GM18517 (cell line): ENCODE measurements at regions not wholly inside any gene's neighbourhood (a gene's known extent, or its start where the extent isn't known, plus 50 kb on each side); places are given as distances from the start of the nearest gene placed in this dataset.
A peak's percentile ranks its signal among the peaks of the same experiment; 100 is the strongest.
"Not testable (repeated sequence)": the region's sequence is repeated elsewhere in the genome, so short reads cannot be mapped to it uniquely, and the experiment has no call there.

Source experiments
- ATAC-seq: cut with Tn5 transposase; IDR thresholded peaks from one replicate; pipeline ENCODE4 v1.9.1; 2021; ENCODE audit warnings: mild to moderate bottlenecking, moderate library complexity; ENCODE audit not compliant: unreplicated experiment

- no peak for ATAC-seq
Measured at GRCh38 chr1:118578276-118578675, 393.2 kb upstream of the SPAG17 start.

GRCh38 chr1:118575060-118575459 lies 390.0 kb upstream of the SPAG17 start:
- ATAC-seq = no peak

GRCh38 chr1:118564961-118565703 lies 380.1 kb upstream of the SPAG17 start:
- peak; percentile 5 for ATAC-seq

GRCh38 chr1:118563981-118564951 lies 379.2 kb upstream of the SPAG17 start:
- peak; percentile 73 for ATAC-seq

GRCh38 chr1:118558933-118559332 lies 373.9 kb upstream of the SPAG17 start:
- no peak for ATAC-seq

GRCh38 chr1:118556936-118557335 lies 371.9 kb upstream of the SPAG17 start:
- ATAC-seq = no peak

GRCh38 chr1:118555638-118556037 lies 370.6 kb upstream of the SPAG17 start:
- no peak for ATAC-seq

- ATAC-seq = no peak
Measured at GRCh38 chr1:118535901-118536300, 350.9 kb upstream of the SPAG17 start.

GRCh38 chr1:118511922-118512321 lies 326.9 kb upstream of the SPAG17 start:
- ATAC-seq = not testable (repeated sequence)

- ATAC-seq = no peak
Measured at GRCh38 chr1:118504867-118505266, 319.8 kb upstream of the SPAG17 start.

- no peak for ATAC-seq
Measured at GRCh38 chr1:118504221-118504644, 319.2 kb upstream of the SPAG17 start.

- no peak for ATAC-seq
Measured at GRCh38 chr1:118503752-118504151, 318.7 kb upstream of the SPAG17 start.

GRCh38 chr1:118494998-118495397 lies 310.0 kb upstream of the SPAG17 start:
- ATAC-seq = no peak

GRCh38 chr1:118488787-118489186 lies 303.8 kb upstream of the SPAG17 start:
- no peak for ATAC-seq

- no peak for ATAC-seq
Measured at GRCh38 chr1:118487932-118488331, 302.9 kb upstream of the SPAG17 start.

- ATAC-seq = no peak
Measured at GRCh38 chr1:118487091-118487490, 302.1 kb upstream of the SPAG17 start.

- no peak for ATAC-seq
Measured at GRCh38 chr1:118486199-118486598, 301.2 kb upstream of the SPAG17 start.

- no peak for ATAC-seq
Measured at GRCh38 chr1:118485757-118486156, 300.7 kb upstream of the SPAG17 start.

- ATAC-seq = no peak
Measured at GRCh38 chr1:118484893-118485292, 299.9 kb upstream of the SPAG17 start.

- ATAC-seq = no peak
Measured at GRCh38 chr1:118483245-118484006, 298.4 kb upstream of the SPAG17 start.

GRCh38 chr1:118481126-118481525 lies 296.1 kb upstream of the SPAG17 start:
- ATAC-seq = no peak
